HG02884 (cell line): ENCODE measurements at regions not wholly inside any gene's neighbourhood (a gene's known extent, or its start where the extent isn't known, plus 50 kb on each side); places are given as distances from the start of the nearest gene placed in this dataset.
"Not testable (repeated sequence)": the region's sequence is repeated elsewhere in the genome, so short reads cannot be mapped to it uniquely, and the experiment has no call there.

Experiments
- ATAC-seq: cut with Tn5 transposase; IDR thresholded peaks from one replicate; pipeline ENCODE4 v1.9.1; 2021; ENCODE audit warnings: mild to moderate bottlenecking, moderate library complexity; ENCODE audit not compliant: unreplicated experiment

DNA sequence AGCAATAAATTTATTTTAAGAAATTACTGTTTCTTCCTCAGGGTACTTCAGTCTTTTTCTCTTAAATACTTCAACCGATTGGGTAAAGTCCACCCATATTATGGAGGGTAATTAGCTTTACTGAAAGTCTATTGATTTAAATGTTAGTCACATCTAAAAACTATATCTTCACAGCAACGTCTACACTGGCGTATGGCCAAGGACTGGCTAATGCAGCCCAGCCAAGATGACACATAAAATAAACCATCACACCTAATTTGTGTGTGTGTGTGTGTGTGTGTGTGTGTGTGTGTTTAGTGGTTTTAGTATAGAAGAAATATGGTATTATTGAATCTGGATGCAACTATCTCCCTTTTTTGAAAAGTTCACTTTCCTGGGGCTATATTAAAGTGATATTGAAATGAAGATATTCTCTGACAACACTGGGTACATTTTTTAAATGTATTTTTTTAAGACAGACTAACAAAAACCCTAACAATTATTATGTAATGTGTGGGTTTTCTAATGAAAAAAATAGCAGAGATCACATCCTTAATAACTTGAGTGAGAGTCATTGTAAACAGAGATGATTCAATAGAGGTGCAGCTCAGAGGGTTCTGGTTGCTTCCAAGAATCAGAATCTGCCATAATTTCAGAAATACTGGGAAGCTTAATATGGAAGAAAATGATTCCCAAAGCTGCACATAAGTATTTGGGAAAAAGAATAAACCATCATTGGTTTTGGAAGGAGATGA, 584.2 kb upstream of the MBL2 start:
- no peak for ATAC-seq

GRCh38 chr10:53342531-53342930, 569.9 kb upstream of the MBL2 start:
- ATAC-seq, result not testable (repeated sequence)

DNA sequence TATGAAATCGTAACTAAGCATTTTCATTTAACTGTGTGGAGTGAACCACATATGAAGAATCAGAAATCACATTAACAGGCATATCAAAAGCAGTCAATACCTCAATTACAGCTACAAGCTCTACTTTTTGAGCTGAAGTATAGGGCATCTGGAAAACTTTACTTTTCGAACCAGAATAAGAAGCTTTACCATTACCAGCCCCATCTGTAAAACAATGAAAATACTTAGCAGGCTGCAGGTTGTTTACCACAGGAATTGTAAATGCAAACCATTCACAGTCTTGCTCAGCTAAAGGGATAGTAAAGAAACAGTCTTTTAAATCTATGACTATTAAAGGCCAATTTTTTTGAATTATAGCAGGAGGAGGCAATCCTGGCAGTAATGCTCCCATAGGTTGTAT, 565.6 kb upstream of the MBL2 start:
- ATAC-seq, result not testable (repeated sequence)

DNA sequence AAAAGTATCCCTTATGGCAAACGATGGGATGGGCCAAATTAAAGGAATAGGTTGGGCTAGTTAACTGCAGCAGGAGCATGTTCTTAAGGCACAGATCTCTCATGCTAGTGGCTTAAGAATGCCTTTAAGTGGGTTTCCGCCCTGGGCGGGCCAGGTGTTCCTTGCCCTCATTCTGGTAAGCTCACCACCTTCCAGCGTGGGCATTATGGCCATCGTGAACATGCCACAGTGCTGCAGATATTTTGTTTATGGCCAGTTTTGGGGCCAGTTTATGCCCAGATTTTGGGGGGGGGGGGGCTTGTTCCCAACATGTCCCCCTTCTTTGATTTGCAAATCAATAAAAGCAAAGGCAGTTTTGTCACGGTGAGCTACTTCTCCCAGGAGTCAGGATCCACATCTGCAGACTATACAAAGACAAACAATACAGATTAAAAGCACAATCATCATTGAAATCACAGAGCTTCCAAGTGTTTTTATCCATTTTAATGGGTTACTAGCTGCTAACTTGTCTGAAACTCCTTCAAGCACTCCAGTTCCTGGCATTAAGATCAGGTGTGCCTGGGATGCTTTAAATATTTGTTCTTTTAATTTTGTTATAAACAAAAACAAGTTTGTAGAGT, 563.3 kb upstream of the MBL2 start:
- not testable (repeated sequence) for ATAC-seq

GRCh38 chr10:53331460-53331859, 558.9 kb upstream of the MBL2 start:
- no peak for ATAC-seq

GRCh38 chr10:53326401-53327305, 554.1 kb upstream of the MBL2 start:
- peak; percentile 56 for ATAC-seq

GRCh38 chr10:53325066-53325465, 552.5 kb upstream of the MBL2 start:
- ATAC-seq, result no peak

DNA sequence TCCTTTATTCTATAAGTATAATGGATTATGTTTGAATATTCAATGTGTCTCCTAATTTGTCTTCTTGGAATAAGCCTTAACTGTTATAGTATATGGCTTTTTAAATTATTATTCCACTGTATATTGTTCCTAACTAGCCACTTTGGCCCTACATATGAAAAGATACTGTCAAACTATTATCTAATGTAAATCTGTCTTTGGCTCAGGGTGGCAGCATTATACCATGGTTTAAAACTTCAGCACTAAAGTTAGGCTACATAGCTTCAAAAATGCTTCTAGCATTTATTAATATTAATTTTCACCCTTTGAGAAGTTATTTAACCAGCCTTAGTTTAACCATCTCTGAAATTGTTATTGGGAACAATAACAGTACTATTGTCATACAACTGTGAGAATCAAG, 543.1 kb upstream of the MBL2 start:
- ATAC-seq, result no peak

DNA sequence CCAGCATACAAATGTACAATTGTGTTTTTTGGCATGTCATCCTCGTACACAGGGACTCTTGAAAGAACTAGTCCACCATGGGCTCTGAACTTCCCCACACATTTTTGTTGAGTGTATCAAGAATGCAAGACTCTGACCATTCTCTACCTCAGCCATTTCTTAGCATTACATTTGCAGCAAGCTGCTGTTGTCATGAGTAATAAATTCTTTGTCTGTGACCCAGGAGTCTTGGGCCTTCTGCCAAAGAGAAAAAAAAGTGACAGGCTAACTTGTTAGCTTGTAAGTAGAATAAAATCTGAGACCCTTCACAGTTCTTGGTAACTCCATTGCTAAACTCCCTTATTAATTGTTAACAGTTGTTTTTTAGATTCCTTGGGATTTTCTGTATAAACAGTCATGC, 542.3 kb upstream of the MBL2 start:
- no peak for ATAC-seq

DNA sequence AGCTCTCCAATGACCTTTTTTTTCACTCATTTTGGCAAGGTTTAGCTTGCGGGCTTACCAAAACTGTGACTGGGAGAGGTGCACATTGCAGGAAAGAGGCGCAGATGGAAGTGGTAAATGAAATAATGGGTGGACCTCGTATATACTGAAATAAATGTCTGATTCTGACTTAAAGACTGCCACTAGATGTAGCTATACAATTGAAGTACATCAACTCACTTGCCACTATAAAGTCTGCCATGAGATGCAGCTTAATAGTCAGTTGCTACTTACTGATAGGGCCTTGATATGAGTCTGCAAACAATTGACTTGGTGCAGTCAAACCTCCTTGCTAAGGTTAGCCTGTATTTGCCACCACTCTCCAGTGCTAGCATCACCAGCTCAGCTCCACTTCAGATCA, 525.9 kb upstream of the MBL2 start:
- ATAC-seq, result no peak

- ATAC-seq, result no peak
These were observed 512.1 kb upstream of the MBL2 start for GRCh38 chr10:53284615-53285182.

DNA sequence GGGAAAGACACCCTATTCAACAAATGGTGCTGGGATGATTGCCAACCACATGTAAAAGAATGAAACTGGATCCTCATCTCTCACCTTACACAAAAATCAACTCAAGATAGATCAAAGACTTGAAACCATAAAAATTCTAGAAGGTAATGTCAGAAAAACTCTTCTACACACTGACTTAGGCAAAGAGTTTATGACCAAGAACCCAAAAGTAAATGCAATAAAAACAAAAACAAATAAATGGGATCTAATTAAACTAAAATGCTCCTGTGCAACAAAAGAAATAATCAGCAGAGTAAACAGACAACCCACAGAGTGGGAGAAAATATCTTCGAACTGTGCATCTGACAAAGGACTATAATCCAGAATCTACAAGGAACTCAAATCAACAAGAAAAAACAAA, 504.2 kb upstream of the MBL2 start:
- ATAC-seq, result no peak

DNA sequence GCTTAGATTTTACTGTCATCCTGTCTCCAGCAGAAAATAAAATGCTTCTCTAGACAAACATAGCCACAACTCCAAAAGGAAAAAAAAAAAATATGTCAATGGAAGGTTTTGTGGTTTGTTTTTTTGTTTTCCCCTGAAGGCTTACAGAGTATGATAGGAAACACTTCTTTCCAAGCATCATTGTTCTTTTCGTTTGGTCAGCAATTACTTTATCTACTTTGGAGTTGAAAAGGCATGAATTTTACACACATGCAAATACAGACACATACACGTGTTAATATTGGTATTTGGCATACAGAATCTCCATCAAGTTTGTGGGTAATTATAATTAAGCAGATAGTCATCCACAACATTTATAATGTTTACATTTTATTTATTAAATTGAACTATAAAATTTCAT, 496.9 kb upstream of the MBL2 start:
- no peak for ATAC-seq

GRCh38 chr10:53260213-53260612, 487.6 kb upstream of the MBL2 start:
- no peak for ATAC-seq

- ATAC-seq, result no peak
These were observed 484.0 kb upstream of the MBL2 start for GRCh38 chr10:53256623-53257022.

DNA sequence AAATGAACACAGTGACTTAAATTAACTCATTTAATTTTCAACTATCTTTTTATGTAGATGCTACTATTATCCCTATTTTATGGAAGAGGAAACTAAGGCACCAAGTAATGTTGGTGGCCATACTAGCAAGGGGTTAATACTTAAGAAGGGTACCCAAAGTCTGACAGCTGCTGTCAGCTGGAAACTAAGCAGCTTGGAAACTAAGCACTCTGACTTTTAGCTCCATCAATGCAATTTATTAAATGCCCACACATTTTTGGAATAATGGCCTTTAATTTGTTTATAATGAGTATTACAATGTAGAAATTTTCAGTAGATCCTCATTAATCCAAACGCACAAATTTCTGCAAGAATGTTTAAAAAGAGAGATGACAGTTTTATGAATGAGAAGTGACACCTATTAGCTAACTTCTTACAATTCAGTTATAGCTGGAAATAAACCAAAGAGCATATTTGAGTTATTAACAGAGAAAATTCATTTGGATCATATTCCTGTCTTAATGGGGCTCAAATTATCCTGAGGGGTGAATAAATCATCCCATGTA, 483.1 kb upstream of the MBL2 start:
- ATAC-seq, result no peak

DNA sequence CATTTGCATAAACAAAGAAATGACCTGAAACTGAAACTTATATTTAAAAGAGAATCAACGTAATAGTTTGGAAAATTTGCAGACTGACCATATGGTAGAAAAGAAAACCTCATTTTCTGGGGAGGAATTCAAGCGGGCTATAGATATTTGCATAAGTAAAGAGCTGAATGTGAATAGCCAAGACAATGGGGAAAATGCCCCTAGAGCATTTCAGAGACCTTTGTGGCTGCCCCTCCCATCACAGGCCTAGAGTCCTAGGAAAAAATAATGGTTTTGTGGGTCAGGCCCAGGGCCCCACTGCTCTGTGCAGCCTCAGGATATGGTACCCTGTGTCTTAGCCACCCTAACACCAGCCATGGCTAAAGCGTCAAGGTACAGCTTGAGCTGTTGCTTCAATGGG, 480.6 kb upstream of the MBL2 start:
- ATAC-seq, result no peak

GRCh38 chr10:53239873-53240272, 467.3 kb upstream of the MBL2 start:
- no peak for ATAC-seq

GRCh38 chr10:53236941-53237340, 464.4 kb upstream of the MBL2 start:
- no peak for ATAC-seq

DNA sequence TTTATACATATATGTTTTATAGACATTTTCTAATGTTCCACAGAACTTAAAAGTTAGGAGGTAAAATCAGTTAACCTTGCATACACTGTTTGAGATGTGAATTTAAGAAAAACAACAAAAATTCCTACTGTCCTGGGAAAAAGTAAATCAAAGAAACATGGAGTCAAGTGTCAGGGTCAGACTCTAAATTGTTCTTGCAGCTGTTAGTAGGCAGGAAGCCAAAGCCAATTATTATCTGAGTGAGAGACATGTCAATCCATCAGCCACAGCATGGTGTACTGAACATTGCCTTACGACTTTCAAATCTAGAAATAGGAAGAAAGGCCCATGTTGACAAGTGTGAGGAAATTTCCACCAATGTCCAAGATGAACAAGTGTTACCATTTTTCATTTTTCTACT, 461.2 kb upstream of the MBL2 start:
- ATAC-seq, result no peak

DNA sequence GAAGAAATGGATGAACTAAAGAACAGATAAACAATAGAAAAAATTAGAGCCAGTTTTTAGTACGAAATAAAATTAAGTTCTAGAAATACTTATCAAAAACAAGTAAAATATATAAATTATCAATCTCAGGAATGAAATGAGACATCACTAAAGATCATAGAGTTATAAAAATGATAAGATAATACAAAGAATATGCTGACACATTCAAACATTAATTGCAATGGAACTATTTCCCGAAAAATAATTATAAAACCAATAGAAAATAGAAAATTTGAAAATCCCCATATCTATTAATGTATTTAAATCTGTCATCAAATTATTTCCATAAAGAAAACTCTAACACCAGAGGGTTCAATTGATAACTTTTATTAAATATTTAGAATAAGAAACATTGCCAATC, 458.1 kb upstream of the MBL2 start:
- no peak for ATAC-seq
